ENCODE measurements at regions not wholly inside any gene's neighbourhood (a gene's known extent, or its start where the extent isn't known, plus 50 kb on each side); places are given as distances from the start of the nearest gene placed in this dataset.
"Not testable (repeated sequence)": the region's sequence is repeated elsewhere in the genome, so short reads cannot be mapped to it uniquely, and the experiment has no call there.

- TF ChIP-seq POLR2A (IDR thresholded peaks at IDR 0.05), result no peak
- TF ChIP-seq CTCF (IDR thresholded peaks at IDR 0.05), result no peak
These were observed 81.2 kb upstream of the SNTG2 start for GRCh38 chr2:869357-869871.

GRCh38 chr2:868857-869256 lies 81.8 kb upstream of the SNTG2 start:
- H3K27ac ChIP-seq; H3K9me3 ChIP-seq; H3K4me1 ChIP-seq; H3K27me3 ChIP-seq; DNase-seq; intact Hi-C loops (cut with DNase I; ENCODE audit: low total_unique reads); H3K4me3 ChIP-seq; H3K36me3 ChIP-seq: not testable (repeated sequence)

More at GRCh38 chr2:869357-869871, 81.2 kb upstream of the SNTG2 start:
- Histone ChIP-seq H3K27me3 (peaks cover 0 to 10% of the 10 kb centered on the region in 2 donors), H3K9me3 (no peaks in the 10 kb centered on the region), H3K27ac (no peak overlapping the region), H3K36me3 (no peaks in the 10 kb centered on the region), H3K4me1 (no peaks in the 10 kb centered on the region), H3K4me3 (no peak overlapping the region)
- no peak for DNase-seq
- intact Hi-C loops (cut with DNase I; ENCODE audit: low total_unique reads), result no loop called here

GRCh38 chr2:867296-867695 lies 83.4 kb upstream of the SNTG2 start:
- no peak for DNase-seq

GRCh38 chr2:866887-867286 lies 83.8 kb upstream of the SNTG2 start:
- H3K4me3 ChIP-seq, result no peak overlapping the region
- H3K4me1 ChIP-seq, result no peaks in the 10 kb centered on the region
- no peak for DNase-seq
- H3K36me3 ChIP-seq, result no peaks in the 10 kb centered on the region
- no peak overlapping the region for H3K27ac ChIP-seq
- peaks cover 0 to 10% of the 10 kb centered on the region in 2 donors for H3K27me3 ChIP-seq
- intact Hi-C loops (cut with DNase I; ENCODE audit: low total_unique reads), result no loop called here
- no peaks in the 10 kb centered on the region for H3K9me3 ChIP-seq
- TF ChIP-seq CTCF (IDR thresholded peaks at IDR 0.05) (no peak), POLR2A (IDR thresholded peaks at IDR 0.05) (no peak)

More at GRCh38 chr2:867296-867695, 83.4 kb upstream of the SNTG2 start:
- no peak overlapping the region for H3K4me3 ChIP-seq
- H3K4me1 ChIP-seq, result no peaks in the 10 kb centered on the region
- intact Hi-C loops (cut with DNase I; ENCODE audit: low total_unique reads), result no loop called here
- peaks cover 0 to 10% of the 10 kb centered on the region in 2 donors for H3K27me3 ChIP-seq
- no peak overlapping the region for H3K27ac ChIP-seq
- TF ChIP-seq CTCF (IDR thresholded peaks at IDR 0.05) (no peak), POLR2A (IDR thresholded peaks at IDR 0.05) (no peak)
- H3K36me3 ChIP-seq, result no peaks in the 10 kb centered on the region
- no peaks in the 10 kb centered on the region for H3K9me3 ChIP-seq

- Histone ChIP-seq H3K4me3 (no peak overlapping the region), H3K27me3 (peaks cover 0 to 10% of the 10 kb centered on the region in 2 donors), H3K4me1 (no peaks in the 10 kb centered on the region), H3K27ac (no peak overlapping the region), H3K36me3 (no peaks in the 10 kb centered on the region), H3K9me3 (no peaks in the 10 kb centered on the region)
- DNase-seq, result no peak
- intact Hi-C loops (cut with DNase I; ENCODE audit: low total_unique reads), result no loop called here
- TF ChIP-seq CTCF (IDR thresholded peaks at IDR 0.05) (no peak), POLR2A (IDR thresholded peaks at IDR 0.05) (no peak)
These were observed 84.5 kb upstream of the SNTG2 start for GRCh38 chr2:866009-866680.
